AG04450 (cell line): ENCODE measurements at regions not wholly inside any gene's neighbourhood (a gene's known extent, or its start where the extent isn't known, plus 50 kb on each side); places are given as distances from the start of the nearest gene placed in this dataset.
A peak's percentile ranks its signal among the peaks of the same experiment; 100 is the strongest.

Experiments used
- CTCF ChIA-PET: fragments of 300-600, 350-600 bp; formaldehyde crosslinking; extraction: SDS; loops from one replicate; lab custom pipeline; 2022; ENCODE audit warnings: antibody characterized with exemption, inconsistent platforms; lab: Charles Lee
- POLR2A ChIA-PET: fragments of 350-600 bp; formaldehyde crosslinking; extraction: SDS; loops from one replicate; lab custom pipeline; 2021; ENCODE audit warnings: antibody characterized with exemption, inconsistent platforms; lab: Yijun Ruan, JAX
- DNase-seq: peaks from one replicate; pipeline ENCODE4 v3.0.0-alpha.2; 2011; ENCODE audit warnings: low read depth, low spot score
- H3K27ac ChIP-seq: one replicate; pipeline ENCODE4 v1.5.1; 2012; ENCODE audit warnings: low read depth, low read length, control low read depth
- H3K27me3 ChIP-seq: one replicate; pipeline ENCODE4 v1.6.0; 2012; ENCODE audit warnings: low read length; ENCODE audit not compliant: control insufficient read depth, insufficient read depth
- H3K4me3 ChIP-seq: 2 replicates; pipeline ENCODE4 v1.5.1; 2011; ENCODE audit warnings: mild to moderate bottlenecking, low read depth, low read length, control low read depth
- H3K9me3 ChIP-seq: 2 replicates; pipeline ENCODE4 v1.5.1; 2012; ENCODE audit warnings: low read length; ENCODE audit not compliant: control insufficient read depth, insufficient read depth
- TF ChIP-seq, protein P1 (sequence below): IDR thresholded peaks from 2 replicates; pipeline ENCODE4 v1.5.1; 2011; ENCODE audit warnings: low read depth, low read length, control low read depth, inconsistent platforms

DNA sequence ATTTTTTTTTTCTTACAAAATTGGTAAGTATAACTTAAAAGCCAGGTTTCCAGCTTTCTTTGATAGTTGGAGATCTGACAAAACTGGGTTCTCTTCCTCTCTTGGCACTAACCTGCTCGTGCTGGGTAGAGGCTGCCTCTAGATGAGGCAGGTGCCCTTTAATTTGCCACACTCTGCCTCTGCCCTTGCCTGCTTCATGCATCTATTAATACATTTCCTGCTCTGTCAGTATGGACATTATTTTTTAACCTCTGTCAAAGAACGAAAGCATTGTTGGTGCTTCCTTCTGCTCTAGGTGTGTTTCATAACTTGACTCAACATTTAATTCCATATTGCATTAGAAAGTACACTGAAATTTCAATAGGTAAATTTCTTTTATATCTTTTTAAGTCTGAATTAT is 490.7 kb upstream of the ZEB2 start:
- H3K4me3 ChIP-seq: no peak overlapping the region
- H3K27me3 ChIP-seq: no peaks in the 10 kb centered on the region
- H3K27ac ChIP-seq: no peak overlapping the region
- no peaks in the 10 kb centered on the region for H3K9me3 ChIP-seq
- CTCF ChIA-PET: no interaction called here
- no peak for DNase-seq
- TF ChIP-seq, protein P1, sequence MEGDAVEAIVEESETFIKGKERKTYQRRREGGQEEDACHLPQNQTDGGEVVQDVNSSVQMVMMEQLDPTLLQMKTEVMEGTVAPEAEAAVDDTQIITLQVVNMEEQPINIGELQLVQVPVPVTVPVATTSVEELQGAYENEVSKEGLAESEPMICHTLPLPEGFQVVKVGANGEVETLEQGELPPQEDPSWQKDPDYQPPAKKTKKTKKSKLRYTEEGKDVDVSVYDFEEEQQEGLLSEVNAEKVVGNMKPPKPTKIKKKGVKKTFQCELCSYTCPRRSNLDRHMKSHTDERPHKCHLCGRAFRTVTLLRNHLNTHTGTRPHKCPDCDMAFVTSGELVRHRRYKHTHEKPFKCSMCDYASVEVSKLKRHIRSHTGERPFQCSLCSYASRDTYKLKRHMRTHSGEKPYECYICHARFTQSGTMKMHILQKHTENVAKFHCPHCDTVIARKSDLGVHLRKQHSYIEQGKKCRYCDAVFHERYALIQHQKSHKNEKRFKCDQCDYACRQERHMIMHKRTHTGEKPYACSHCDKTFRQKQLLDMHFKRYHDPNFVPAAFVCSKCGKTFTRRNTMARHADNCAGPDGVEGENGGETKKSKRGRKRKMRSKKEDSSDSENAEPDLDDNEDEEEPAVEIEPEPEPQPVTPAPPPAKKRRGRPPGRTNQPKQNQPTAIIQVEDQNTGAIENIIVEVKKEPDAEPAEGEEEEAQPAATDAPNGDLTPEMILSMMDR: no peak
- POLR2A ChIA-PET: no interaction called here

DNA sequence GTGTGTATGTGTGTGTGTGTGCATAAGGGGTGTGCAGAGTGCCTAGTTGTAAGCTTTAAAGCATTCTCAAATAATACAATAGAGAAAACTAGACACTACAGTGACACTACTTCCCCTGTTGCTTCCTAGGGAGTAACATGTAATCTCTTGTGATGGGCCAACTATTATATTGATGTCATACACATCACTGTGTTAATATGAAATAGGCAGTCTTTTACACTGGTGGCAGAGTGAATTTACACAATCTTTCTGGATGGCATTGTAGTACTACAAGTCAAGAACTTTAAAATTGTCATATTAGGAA is 488.0 kb upstream of the ZEB2 start:
- TF ChIP-seq, protein P1: no peak
- Histone ChIP-seq H3K27ac (peak overlapping the region; percentile 86), H3K9me3 (no peaks in the 10 kb centered on the region), H3K27me3 (no peaks in the 10 kb centered on the region), H3K4me3 (no peak overlapping the region)
- ChIA-PET CTCF (no interaction called here), POLR2A (no interaction called here)
- DNase-seq: no peak

DNA sequence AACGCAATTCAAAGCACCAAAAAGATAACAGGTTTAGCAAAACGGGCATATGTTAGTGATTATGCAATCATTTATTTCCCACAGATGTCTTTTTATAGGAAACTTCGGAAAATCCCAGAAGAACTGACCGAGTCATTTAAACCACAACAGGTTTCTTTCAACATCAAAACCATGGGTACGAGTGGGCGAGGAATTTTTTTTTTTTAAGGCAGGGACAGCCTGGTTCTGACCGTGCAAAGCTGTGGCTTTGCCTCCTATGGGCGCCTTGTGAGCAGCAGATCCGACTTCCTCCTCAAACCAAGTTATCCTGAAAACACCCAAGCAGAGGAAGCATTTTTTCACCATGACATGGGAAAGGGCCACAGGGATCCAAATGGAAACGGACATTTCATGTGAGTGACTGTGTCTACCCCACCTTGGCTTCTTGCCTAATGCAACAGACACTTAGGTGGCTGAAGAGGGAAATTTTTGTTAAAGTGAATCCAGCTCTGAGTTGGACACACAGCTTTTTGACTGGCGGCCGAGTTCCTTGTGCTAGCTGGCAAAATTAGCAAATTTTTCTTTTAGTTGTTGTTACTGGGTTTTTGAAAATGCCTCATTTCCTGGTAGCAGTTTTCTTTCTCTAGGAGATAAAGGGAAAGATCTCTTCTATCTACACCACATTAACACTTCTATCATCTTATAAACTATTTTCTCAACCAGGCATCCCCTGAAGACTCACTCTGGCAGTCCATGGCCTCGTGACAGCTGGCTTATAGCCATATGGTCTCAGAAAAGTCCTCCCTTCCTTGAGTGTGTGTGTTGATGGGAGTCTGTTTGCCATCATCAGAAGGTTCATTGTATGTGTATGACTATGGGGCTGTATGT is 487.4 kb upstream of the ZEB2 start:
- no peaks in the 10 kb centered on the region for H3K9me3 ChIP-seq
- H3K4me3 ChIP-seq: peak overlapping the region; percentile 31
- DNase-seq: peak; percentile 78
- ChIA-PET POLR2A (interaction anchor here (0.7 kb wide), 1 partner anchor 102 kb away, joined by 3 read pairs; no protein-coding TSS in a partner anchor), CTCF (no interaction called here)
- H3K27me3 ChIP-seq: no peaks in the 10 kb centered on the region
- TF ChIP-seq, protein P1: peak; percentile 14; the same call in 1 of the 2 replicates
- H3K27ac ChIP-seq: peak overlapping the region; percentile 86

DNA sequence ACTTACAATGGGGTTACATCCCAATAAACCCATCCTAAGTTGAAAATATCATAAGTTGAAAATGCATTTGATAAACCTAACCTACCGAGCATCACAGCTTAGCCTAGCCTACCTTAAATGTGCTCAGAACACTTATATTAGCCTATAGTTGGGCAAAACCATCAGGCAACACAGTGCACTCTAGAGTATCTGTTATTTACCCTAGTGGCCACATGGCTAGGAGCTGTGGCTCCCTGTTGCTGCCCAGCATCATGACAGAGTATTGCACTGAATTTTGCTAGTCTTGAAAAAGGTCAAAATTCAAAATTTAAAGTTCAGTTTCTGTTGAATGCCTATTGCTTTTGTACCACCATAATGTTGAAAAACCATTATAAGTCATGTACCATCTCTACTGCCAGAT is 482.7 kb upstream of the ZEB2 start:
- H3K27ac ChIP-seq: no peak overlapping the region
- no peaks in the 10 kb centered on the region for H3K9me3 ChIP-seq
- ChIA-PET POLR2A (no interaction called here), CTCF (no interaction called here)
- no peak overlapping the region for H3K4me3 ChIP-seq
- DNase-seq: no peak
- no peaks in the 10 kb centered on the region for H3K27me3 ChIP-seq
- TF ChIP-seq, protein P1: no peak

DNA sequence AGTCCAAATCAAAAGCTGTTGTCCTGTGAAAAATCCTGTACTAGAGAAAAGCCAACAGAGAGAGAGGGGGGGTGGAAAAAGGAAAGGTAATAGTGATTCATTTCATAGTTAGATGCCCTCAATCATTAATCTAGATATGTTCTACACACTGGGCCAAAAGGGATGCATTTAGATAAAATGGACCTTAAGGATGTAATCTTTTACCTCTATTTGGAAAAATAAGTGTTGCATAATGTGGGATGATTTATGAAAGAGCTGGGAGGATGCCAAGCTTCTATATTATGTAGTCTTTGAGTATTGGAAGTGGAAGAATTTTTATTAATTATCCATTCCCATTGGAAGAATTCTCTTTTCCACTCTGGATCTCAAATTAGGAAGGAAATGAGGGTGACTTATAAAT is 480.5 kb upstream of the ZEB2 start:
- H3K4me3 ChIP-seq: no peak overlapping the region
- CTCF ChIA-PET: no interaction called here
- no peaks in the 10 kb centered on the region for H3K27me3 ChIP-seq
- no peak for DNase-seq
- POLR2A ChIA-PET: no interaction called here
- no peaks in the 10 kb centered on the region for H3K9me3 ChIP-seq
- TF ChIP-seq, protein P1: no peak
- no peak overlapping the region for H3K27ac ChIP-seq
